GM12892 (cell line): ENCODE measurements at regions not wholly inside any gene's neighbourhood (a gene's known extent, or its start where the extent isn't known, plus 50 kb on each side); places are given as distances from the start of the nearest gene placed in this dataset.

Experiments
- POLR2A ChIP-seq: IDR thresholded peaks from 2 replicates; pipeline ENCODE4 v1.6.1; 2011; ENCODE audit warnings: low read depth, low read length, control low read depth
- TAF1 ChIP-seq: IDR thresholded peaks from 2 replicates; pipeline ENCODE4 v1.6.1; 2011; ENCODE audit warnings: low read depth, mild to moderate bottlenecking, control low read depth, low read length, borderline replicate concordance

GRCh38 chr10:33120700-33121099 is 162.7 kb upstream of the ITGB1 start:
- no peak for TF ChIP-seq POLR2A
- no peak for TF ChIP-seq TAF1
